WTC11 (cell line): ENCODE measurements at regions not wholly inside any gene's neighbourhood (a gene's known extent, or its start where the extent isn't known, plus 50 kb on each side); places are given as distances from the start of the nearest gene placed in this dataset.
A peak's percentile ranks its signal among the peaks of the same experiment; 100 is the strongest.

Experiments
- ATAC-seq: fragments of 200-7000 bp; cut with Tn5 transposase; 2 replicates; pipeline ENCODE4 v1.10.0; 2021; ENCODE audit warnings: mild to moderate bottlenecking, moderate library complexity
- CTCF ChIA-PET: fragments of 300-600 bp; sonication (Branson Sonifier 250); formaldehyde crosslinking; loops from one replicate; lab custom pipeline; 2021; ENCODE audit warnings: antibody characterized with exemption; lab: Charles Lee
- POLR2A ChIA-PET: fragments of 350-600 bp; sonication (Branson Sonifier 250); formaldehyde crosslinking; loops from one replicate; lab custom pipeline; 2021; ENCODE audit warnings: antibody characterized with exemption; lab: Charles Lee
- DNase-seq: peaks from one replicate; pipeline ENCODE4 v3.0.0; 2021; ENCODE audit warnings: low spot score
- H3K27ac Mint-ChIP-seq: 2 replicates; pipeline ENCODE4 v1.8.0; 2021; ENCODE audit warnings: mixed read lengths
- H3K27me3 Mint-ChIP-seq: 2 replicates; pipeline ENCODE4 v1.8.0; 2021; ENCODE audit warnings: low read depth, mild to moderate bottlenecking, moderate library complexity, mixed read lengths
- H3K36me3 Mint-ChIP-seq: 2 replicates; pipeline ENCODE4 v1.8.0; 2021; ENCODE audit warnings: mixed read lengths
- H3K4me1 Mint-ChIP-seq: 2 replicates; pipeline ENCODE4 v1.8.0; 2022; ENCODE audit warnings: mixed read lengths
- H3K4me3 Mint-ChIP-seq: 2 replicates; pipeline ENCODE4 v1.8.0; 2021; ENCODE audit warnings: mild to moderate bottlenecking, moderate library complexity, mixed read lengths
- H3K9me3 Mint-ChIP-seq: 2 replicates; pipeline ENCODE4 v1.8.0; 2021; ENCODE audit warnings: mixed read lengths
- AR ChIP-seq: fragments of 250-450 bp; sonication (Bioruptor Pico); IDR thresholded peaks from 2 replicates; pipeline ENCODE4 v1.9.0; 2021; ENCODE audit warnings: mild to moderate bottlenecking
- ARID4B ChIP-seq: sonication (generic); formaldehyde crosslinking; IDR thresholded peaks from 2 replicates; pipeline ENCODE4 v1.8.0; 2023; ENCODE audit warnings: missing genetic modification reagents, mild to moderate bottlenecking, borderline replicate concordance
- ATF6 ChIP-seq: sonication (generic); formaldehyde crosslinking; IDR thresholded peaks from 2 replicates; pipeline ENCODE4 v1.8.1; 2023; ENCODE audit warnings: mild to moderate bottlenecking, missing genetic modification reagents
- CDX4 ChIP-seq: fragments of 250-450 bp; sonication (Bioruptor Pico); IDR thresholded peaks from 2 replicates; pipeline ENCODE4 v1.9.0; 2021; ENCODE audit warnings: moderate library complexity, mild to moderate bottlenecking, inconsistent platforms, borderline replicate concordance
- IRF2 ChIP-seq: sonication (generic); formaldehyde crosslinking; IDR thresholded peaks from 2 replicates; pipeline ENCODE4 v1.8.0; 2022; ENCODE audit warnings: low read depth, missing genetic modification reagents, borderline replicate concordance
- JAZF1 ChIP-seq: fragments of 250-450 bp; sonication (Bioruptor Pico); IDR thresholded peaks from 2 replicates; pipeline ENCODE4 v1.9.0; 2021; ENCODE audit warnings: moderate library complexity, mild to moderate bottlenecking, inconsistent platforms
- KAT7 ChIP-seq: sonication (generic); formaldehyde crosslinking; IDR thresholded peaks from 2 replicates; pipeline ENCODE4 v1.8.1; 2023; ENCODE audit warnings: missing genetic modification reagents, mild to moderate bottlenecking, borderline replicate concordance
- NFE2L1 ChIP-seq: sonication (generic); formaldehyde crosslinking; IDR thresholded peaks from 2 replicates; pipeline ENCODE4 v1.8.1; 2023; ENCODE audit warnings: missing genetic modification reagents
- NR3C1 ChIP-seq: sonication (generic); formaldehyde crosslinking; conservative IDR thresholded peaks from 2 replicates; pipeline ENCODE4 v1.8.1; 2023; ENCODE audit warnings: low read depth, mild to moderate bottlenecking, missing genetic modification reagents
- SMAD3 ChIP-seq: sonication (generic); formaldehyde crosslinking; IDR thresholded peaks from 2 replicates; pipeline ENCODE4 v1.8.0; 2022; ENCODE audit warnings: missing genetic modification reagents, mild to moderate bottlenecking, borderline replicate concordance
- TCF7 ChIP-seq: sonication (generic); formaldehyde crosslinking; IDR thresholded peaks from 2 replicates; pipeline ENCODE4 v1.8.0; 2022; ENCODE audit warnings: mild to moderate bottlenecking, low read depth, missing genetic modification reagents, moderate library complexity
- TEAD4 ChIP-seq: sonication (generic); formaldehyde crosslinking; IDR thresholded peaks from 2 replicates; pipeline ENCODE4 v1.8.0; 2022; ENCODE audit warnings: mild to moderate bottlenecking, missing genetic modification reagents
- ZNF532 ChIP-seq: fragments of 250-450 bp; sonication (Bioruptor Pico); IDR thresholded peaks from 2 replicates; pipeline ENCODE4 v1.9.0; 2021; ENCODE audit warnings: mild to moderate bottlenecking, borderline replicate concordance
- TF ChIP-seq, protein P1 (sequence below): sonication (generic); formaldehyde crosslinking; IDR thresholded peaks from 2 replicates; pipeline ENCODE4 v1.8.0; 2023; ENCODE audit warnings: missing genetic modification reagents
- TF ChIP-seq, protein P2 (sequence below): fragments of 250-450 bp; sonication (Bioruptor Pico); IDR thresholded peaks from 2 replicates; pipeline ENCODE4 v1.9.0; 2021; ENCODE audit warnings: mild to moderate bottlenecking

GRCh38 chr9:7910426-7911020 is 110.9 kb upstream of the DMAC1 start:
- peaks cover 7% of the 10 kb centered on the region for H3K4me1 Mint-ChIP-seq
- ATAC-seq (peak; percentile 22; the same call in 1 of the 2 replicates), DNase-seq (no peak)
- ChIA-PET CTCF (no interaction called here), POLR2A (no interaction called here)
- no peaks in the 10 kb centered on the region for H3K36me3 Mint-ChIP-seq
- no peaks in the 10 kb centered on the region for H3K9me3 Mint-ChIP-seq
- no peak overlapping the region; the same call in 1 of the 2 replicates for H3K27ac Mint-ChIP-seq
- no peak overlapping the region for H3K4me3 Mint-ChIP-seq
- no peaks in the 10 kb centered on the region for H3K27me3 Mint-ChIP-seq
- TF ChIP-seq NFE2L1 (CRISPR knock-in tag) (no peak), TCF7 (CRISPR knock-in tag) (no peak), CDX4 (CRISPR knock-in tag) (no peak), KAT7 (CRISPR knock-in tag) (no peak), ATF6 (CRISPR knock-in tag) (no peak), ZNF532 (no peak), JAZF1 (CRISPR knock-in tag) (no peak), NR3C1 (no peak), TEAD4 (CRISPR knock-in tag) (no peak), IRF2 (no peak), ARID4B (CRISPR knock-in tag) (no peak), SMAD3 (CRISPR knock-in tag) (no peak), AR (CRISPR knock-in tag) (no peak)
- TF ChIP-seq, protein P1, sequence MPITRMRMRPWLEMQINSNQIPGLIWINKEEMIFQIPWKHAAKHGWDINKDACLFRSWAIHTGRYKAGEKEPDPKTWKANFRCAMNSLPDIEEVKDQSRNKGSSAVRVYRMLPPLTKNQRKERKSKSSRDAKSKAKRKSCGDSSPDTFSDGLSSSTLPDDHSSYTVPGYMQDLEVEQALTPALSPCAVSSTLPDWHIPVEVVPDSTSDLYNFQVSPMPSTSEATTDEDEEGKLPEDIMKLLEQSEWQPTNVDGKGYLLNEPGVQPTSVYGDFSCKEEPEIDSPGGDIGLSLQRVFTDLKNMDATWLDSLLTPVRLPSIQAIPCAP (CRISPR knock-in tag), result no peak
- TF ChIP-seq, protein P2, sequence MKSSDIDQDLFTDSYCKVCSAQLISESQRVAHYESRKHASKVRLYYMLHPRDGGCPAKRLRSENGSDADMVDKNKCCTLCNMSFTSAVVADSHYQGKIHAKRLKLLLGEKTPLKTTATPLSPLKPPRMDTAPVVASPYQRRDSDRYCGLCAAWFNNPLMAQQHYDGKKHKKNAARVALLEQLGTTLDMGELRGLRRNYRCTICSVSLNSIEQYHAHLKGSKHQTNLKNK (CRISPR knock-in tag), result no peak
